HG02981 (cell line): ENCODE measurements at regions not wholly inside any gene's neighbourhood (a gene's known extent, or its start where the extent isn't known, plus 50 kb on each side); places are given as distances from the start of the nearest gene placed in this dataset.

Experiments used
- ATAC-seq: cut with Tn5 transposase; IDR thresholded peaks from one replicate; pipeline ENCODE4 v1.9.1; 2021; ENCODE audit warnings: mild to moderate bottlenecking, moderate library complexity; ENCODE audit not compliant: unreplicated experiment

GRCh38 chr9:12613071-12613470 lies 80.1 kb upstream of the TYRP1 start:
- ATAC-seq = no peak

GRCh38 chr9:12614488-12614887 lies 78.7 kb upstream of the TYRP1 start:
- ATAC-seq = no peak

- ATAC-seq = no peak
Measured at GRCh38 chr9:12618956-12619355, 74.2 kb upstream of the TYRP1 start.

GRCh38 chr9:12625844-12626243 lies 67.3 kb upstream of the TYRP1 start:
- no peak for ATAC-seq

- no peak for ATAC-seq
Measured at GRCh38 chr9:12627096-12627495, 66.1 kb upstream of the TYRP1 start.

GRCh38 chr9:12628546-12628945 lies 64.6 kb upstream of the TYRP1 start:
- no peak for ATAC-seq

GRCh38 chr9:12629067-12629466 lies 64.1 kb upstream of the TYRP1 start:
- no peak for ATAC-seq

- ATAC-seq = no peak
Measured at GRCh38 chr9:12631866-12632265, 61.3 kb upstream of the TYRP1 start.

- ATAC-seq = no peak
Measured at GRCh38 chr9:12633016-12633765, 60.0 kb upstream of the TYRP1 start.

- ATAC-seq = no peak
Measured at GRCh38 chr9:12640016-12640587, 53.1 kb upstream of the TYRP1 start.

GRCh38 chr9:12640866-12641636 lies 52.1 kb upstream of the TYRP1 start:
- ATAC-seq = no peak
